CD4-positive, alpha-beta T cell treated with Interleukin-4 for 4 hours (primary cell): ENCODE measurements at regions not wholly inside any gene's neighbourhood (a gene's known extent, or its start where the extent isn't known, plus 50 kb on each side); places are given as distances from the start of the nearest gene placed in this dataset.

Experiments
- DNase-seq: peaks from one replicate; pipeline ENCODE4 v3.0.0-alpha.2; 2020

DNA sequence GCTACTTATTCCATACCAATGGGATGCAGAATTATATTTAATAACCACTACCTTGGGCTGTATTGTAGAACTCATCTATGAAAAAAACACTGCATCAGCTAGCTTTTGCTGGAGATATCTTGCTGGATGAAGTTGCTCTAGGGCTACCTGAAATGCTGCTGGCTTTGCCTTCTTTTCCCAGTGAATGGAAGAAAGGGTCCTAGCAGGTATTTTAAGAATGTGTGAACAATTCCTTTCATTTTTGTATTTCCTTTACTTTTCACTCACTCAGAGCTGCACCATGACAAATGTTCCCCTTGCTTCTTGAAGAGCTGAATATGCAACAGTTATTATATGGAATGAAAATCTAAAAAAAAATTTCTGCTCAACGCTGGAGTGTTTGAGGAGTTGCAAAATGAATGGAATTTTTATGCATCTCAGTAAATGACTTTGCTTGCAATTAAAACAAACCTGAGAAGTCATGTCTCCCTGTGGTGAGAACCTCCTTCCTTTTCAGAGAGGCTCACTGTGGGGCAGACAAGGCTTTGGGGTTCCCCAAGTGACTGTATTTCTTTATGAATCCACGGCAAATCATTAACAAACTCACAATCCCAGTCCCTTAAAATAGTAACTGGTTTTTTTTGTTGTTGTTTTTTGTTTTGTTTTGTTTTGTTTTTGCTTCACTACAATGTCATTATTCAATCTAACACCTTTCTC is 566.8 kb upstream of the KIRREL3 start:
- DNase-seq: no peak

DNA sequence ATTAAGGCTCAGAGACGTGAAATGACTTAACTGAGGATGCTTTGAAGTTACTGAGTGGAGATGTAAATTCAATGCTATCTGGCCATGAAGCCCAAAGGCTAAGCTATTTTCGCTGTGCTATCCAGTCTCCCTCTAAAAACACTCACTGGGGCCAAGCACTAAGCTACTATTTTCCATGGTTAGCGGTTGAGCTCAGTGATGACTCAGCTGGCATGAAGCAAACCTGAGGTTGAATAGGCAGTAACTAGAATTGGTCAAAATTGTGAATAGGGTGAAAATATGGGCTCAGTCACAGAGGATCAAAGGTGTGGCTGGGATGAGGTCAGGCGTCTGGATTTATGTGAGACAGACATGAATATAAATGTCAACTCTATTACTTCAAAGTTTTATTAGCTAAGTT is 564.2 kb upstream of the KIRREL3 start:
- DNase-seq: no peak

DNA sequence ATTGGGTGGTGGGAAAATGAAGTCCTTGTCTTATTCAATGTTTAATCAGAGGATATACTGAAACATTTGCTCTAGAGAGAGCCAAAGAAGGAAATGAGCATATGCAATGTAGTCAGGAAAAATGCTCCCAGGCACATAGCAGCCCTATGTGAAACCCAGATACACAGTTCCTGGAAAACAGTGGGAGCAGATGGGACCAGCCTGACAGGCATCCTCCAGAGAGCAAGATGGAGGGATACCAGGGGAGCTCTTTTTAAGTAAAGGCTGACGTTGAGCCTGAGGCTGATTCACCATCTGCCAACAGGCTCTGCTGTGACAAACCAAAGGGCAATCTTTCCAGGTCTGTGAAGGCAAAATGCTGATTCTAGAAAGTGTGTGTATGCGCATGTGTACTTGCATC is 559.4 kb upstream of the KIRREL3 start:
- DNase-seq: no peak

DNA sequence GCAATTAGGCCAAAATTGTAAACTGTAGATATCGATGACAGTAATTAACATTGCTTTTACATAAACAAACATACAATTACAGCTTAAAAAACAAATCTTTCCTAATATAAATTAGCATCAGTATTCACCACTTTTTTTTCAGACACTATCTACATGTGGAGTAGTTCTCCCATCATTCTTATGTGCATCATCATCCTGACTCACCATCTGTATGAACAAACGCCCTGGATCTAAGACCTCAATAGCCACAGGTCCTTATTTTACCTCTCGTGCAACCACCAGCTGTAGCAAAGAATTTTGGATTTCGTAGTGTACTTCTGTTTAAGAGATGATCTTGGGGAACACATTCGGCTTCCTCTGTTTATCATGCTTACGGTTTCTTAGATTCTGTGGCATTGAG is 551.9 kb upstream of the KIRREL3 start:
- DNase-seq: no peak

DNA sequence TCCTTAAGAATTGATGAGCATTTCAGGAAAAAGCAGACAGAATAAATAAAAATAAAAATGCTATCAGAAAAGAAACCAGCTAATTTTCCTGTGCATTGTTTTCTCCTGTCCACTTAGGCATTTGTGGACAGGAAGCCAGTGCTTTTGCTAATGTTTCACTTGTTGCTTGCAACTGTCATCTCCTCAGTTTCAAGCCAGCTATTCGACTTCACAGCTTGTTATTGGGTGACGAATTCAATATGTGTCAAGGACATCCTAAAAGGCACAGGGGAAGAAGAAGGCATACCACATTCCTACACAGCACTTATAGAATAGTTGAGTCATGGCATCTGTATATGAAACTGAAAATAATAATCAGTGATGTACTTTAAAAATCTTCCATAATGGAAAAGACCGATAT is 530.6 kb upstream of the KIRREL3 start:
- no peak for DNase-seq

DNA sequence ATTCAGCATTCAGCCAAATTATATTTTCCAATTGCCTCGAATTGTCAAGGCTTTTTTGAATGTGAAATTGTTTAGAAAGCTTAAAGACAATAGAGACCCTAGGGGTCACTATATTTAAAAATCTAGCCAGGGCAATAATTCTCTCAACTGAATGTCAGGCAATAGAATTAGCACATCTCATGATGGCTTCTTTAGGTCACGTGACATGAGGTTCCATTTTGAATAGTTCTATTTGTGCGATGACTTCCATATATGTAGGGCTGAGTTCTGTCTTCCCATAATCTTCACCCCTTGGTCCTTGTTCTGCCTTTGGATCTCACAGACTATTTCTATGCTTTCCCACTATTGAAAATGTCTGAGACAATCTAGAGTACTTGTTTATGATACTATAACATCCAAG is 527.7 kb upstream of the KIRREL3 start:
- no peak for DNase-seq

DNA sequence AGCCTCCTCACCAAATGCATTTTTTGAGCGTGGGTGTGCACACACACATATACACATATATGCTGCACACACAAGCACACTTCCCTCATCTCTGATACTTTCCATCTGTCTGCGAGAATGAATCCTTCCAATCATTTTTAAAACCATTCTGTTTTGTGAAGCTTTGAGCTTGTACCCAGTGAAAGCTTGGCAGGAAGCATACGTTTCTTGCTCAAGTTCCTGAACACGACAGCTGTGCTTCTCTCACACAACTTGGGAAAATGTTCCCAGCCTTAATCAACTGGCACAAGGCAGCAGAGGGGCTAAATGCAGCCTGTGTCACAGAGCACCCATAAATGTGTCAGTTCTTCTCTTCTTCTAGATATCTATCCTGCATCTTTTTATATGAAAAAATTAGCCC is 524.0 kb upstream of the KIRREL3 start:
- no peak for DNase-seq

DNA sequence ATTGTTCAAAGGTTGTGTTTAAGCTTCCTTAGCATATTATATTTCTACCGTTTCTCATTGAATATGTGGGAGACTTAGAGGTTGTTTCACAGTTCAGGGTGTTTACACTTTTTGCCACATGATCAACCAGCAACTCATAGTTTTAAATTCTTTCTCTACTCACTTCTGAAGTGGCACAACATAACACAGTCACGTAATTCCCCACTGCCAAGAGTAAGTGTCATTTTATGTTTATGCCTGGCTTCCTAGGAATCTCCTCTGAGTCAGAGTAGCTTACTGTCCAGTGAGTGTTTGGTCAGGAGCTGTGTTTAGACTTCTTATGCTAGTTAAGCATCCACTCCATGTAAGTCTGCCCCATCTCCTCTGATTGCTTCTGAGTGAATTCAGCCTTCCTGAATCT is 520.8 kb upstream of the KIRREL3 start:
- no peak for DNase-seq

DNA sequence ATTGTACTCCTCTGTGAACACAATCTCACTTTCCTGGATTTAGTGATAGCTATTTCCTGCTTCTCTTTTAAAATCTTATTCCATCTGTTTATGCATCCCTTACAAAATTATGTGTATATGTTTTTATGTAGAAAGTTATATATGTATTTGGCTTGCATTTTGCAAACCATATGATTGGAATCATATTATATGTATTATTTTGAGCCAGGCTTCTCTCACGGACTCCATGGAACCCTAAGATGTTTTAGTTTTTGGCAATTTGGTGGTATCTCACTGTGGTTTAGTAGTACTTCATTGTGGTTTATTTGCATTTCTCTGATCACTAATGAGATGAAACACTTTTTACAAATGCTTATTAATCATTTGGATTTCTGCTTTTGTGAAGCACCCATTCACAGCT is 507.3 kb upstream of the KIRREL3 start:
- DNase-seq: no peak

DNA sequence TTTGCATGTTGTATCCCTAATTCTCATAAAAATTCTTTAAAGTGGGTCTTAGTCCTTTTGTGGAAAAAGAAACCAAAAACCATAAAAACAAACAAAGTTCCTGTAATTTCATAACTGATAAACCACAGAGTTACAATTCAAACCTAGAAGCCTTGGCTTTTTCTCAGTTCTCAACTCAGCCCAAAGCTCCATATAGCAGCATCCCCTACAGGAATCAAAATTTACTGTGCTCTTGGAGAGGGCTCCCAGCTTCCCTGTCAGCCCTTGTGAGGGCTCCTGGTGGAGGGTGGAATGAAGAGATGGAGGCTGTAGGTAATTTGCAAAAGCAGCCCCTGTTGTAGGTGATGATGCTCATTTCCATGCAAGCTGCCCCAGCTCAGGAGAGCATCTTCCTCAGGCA is 506.1 kb upstream of the KIRREL3 start:
- DNase-seq: no peak

DNA sequence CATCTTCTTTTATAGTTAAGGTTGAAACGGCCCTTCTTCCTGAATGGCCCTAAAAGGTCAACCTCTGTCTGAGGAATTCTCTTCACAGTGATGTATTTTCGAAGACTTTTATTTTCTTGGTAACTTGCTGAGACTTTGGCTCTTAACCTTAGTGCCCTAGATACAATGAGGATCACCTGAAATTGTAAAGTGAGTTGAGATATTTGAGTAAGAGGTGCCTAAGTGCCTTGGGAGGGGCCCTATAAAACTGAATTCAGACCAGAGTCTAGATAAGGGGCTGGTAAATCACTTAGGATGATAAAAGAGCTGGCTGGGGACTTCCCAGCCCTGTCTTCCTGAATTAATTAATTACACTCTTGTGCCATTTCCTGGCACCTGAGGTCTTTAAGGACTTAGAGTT is 505.6 kb upstream of the KIRREL3 start:
- no peak for DNase-seq

DNA sequence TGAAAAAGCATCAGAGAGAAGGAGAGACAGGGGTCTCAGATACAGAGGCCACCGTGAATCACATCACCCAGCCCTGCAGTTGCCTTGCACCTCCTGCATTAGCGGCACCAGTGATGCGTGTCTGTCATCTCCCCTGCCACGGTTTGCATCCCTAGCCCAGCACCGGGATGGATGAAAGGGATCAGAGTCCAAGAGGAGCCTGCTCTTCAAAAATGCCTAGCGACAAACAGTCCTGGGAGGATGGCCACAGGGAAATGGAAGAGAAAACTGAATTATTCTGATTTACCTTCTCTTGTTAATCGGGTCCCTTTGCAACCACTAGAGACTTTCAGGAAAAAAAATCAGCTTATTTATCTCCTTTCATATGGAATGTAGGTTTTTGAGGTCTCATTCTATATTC is 495.6 kb upstream of the KIRREL3 start:
- DNase-seq: no peak

DNA sequence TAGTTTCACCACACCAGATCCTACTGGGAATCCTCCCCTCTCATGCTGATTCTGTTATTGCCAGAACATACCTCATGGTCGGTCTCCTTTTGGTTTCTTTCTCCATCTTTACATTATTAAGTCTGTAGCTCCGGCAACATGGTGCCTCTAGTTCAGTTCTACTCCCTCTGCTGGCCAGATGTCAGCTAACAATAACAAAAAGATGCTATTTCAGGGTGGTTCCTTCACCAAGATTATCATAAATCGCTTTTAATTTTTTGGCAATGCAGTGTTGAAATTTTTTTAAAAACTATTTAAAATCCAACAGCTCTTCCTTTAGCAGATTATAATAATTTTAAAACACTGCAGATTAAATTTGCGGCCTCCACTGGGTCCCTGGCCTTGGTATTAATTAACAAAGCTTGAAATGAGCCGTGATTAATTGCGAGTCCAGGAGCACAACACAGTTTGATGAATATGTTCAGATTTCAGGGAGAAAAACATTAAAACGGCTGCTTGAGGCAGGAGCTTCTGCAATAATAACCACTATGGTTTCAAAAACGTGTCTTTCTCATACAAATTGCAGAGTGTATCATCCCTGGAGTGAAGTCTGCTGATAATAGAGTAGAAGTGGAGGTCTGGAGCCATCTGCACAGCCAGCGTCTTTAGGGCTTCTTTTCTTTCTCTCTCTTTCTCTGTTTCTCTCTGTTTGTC is 492.9 kb upstream of the KIRREL3 start:
- no peak for DNase-seq

DNA sequence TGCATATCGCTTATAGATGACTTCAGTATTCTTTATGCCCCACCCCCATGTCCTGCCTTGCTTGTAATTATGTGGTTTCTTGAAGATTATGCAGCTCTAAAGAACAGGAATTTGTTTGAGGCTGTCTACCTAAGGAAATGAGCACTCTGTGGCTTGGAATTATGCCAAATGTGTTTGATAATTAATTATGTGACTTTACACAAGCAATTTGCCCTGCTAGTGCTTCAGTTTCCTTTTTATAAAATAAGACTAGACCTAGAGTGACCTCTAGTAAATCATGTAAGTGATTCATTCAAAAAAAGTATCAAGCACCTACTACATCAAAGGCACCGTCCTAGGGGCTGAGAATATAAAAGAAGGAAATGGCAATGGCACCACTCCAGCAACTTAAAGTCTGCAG is 491.5 kb upstream of the KIRREL3 start:
- DNase-seq: no peak

DNA sequence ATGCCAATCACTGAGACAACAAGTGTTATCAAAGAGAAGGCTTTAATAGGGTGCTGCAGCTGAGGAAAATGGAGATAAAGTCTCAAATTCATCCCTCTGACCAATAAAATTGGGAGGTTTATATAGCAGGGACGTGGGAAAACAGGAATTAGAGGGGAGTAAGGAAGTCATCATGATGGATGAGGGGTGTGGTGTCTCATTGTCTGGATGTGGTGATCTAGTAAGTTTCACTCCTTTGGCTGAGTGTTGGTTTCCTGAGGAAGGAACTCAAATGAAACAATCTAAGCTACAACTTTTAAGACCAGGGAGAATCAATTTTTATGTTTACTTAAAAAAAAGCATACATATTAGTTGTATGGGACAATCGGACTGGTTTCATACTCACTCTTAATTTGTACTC is 491.0 kb upstream of the KIRREL3 start:
- no peak for DNase-seq

DNA sequence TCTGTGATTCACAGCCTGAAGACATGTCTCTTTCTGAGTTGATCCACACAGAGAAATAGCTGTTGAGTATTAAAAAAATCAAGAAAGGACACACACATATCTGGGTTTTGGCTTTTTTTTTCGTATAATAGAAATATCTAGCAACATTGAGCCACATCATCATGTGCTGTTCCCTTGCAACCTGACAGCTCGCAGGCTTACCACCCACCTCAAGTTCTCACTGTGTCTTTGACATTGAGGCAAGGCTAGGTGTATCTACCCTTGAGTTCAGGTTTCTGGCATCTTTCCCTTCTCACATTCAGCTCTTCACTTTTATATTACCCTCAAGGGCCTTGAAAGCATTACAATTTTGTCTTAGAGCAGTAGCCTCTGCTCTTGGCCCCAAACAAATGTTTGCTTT is 490.3 kb upstream of the KIRREL3 start:
- no peak for DNase-seq

DNA sequence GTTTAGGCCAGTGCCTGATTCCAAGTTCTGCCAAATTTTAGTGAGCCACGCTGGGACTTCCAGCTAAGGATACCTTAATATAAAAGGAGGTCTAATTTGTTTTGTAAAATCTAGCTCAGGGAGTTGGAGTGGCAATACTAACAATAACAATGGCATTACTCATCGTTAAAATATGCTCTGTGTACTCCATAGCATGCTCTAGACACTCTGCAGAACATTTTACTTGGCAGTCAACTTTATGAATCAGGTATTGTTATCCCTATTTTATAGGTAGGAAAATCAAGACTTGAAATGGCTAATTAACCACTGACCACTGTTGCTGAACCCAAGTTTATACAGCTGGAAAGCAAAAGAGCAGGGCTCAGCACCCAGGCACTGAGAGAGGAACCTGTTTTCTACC is 485.0 kb upstream of the KIRREL3 start:
- no peak for DNase-seq

DNA sequence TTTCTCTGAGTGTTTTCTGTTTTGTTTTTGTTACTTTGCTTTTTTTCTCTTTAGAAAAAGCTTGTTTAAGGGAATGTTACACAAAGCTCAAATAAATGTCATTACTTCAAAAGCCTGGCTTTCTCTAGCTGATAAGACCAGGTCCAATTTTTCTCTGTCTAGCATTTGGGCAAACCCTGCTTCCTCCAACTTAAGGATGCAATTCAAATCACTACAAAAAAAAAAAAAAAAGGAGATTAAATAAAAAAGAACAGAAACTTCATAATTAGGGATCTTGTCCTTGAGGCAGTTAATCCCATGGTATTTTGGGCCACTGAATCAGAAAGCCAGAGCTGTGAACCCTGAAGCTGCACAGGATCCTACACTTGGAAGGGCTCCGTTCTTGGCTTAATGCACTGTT is 480.8 kb upstream of the KIRREL3 start:
- DNase-seq: no peak

DNA sequence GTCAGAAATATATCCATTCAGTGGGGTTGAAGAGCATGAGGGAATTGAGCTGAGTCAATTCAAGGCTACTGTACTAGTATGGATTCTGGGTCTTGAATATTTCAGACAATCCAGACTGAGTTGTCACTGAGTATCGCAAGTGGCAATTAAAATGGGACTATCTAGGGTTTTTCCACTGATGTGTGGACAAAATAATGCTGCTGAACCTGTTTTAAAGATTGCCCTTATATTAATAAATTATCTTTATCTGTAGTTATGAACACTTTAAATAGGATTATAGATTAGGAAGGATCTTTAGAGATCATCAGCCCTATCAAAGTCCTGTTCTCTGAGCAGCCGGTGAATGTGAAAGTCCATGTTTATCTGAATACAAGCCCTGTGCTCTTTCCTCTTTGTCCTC is 478.3 kb upstream of the KIRREL3 start:
- no peak for DNase-seq

DNA sequence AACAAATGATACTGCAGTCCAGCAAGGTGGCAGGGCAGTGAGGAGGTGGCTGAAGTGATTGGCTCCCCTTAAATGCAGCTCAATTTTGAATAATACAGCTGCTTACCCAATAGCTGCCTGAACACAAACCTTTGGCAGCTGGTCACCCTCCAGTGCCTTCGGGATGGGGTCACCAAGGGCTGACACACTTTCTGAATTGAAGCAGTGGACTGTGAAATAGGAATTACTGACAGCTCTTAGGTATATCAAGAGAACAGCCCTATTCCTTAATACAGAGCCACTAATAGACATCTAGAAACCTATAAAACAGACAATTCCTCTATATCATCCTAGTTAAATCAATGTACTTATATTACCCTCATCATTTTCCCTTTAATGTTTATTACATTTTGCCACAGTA is 474.2 kb upstream of the KIRREL3 start:
- DNase-seq: no peak

DNA sequence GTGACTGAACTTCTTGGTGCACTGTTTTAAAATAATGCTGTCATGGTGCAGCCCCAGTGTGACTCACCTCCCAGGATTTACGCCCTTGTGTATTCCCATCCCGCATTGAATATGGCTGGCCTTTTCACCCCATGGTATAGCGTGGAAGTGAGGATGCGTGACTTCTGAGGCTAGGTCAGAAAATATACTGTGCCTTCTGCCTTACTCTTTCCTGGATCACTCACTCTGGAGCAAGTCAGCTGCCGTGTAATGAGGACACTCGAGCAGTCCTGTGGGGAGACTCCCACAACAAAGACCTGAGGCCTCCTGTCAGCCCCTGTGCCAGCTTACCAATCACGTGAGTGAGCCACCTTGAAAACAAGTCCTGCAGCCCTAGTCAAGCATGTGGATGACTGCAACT is 471.9 kb upstream of the KIRREL3 start:
- no peak for DNase-seq

DNA sequence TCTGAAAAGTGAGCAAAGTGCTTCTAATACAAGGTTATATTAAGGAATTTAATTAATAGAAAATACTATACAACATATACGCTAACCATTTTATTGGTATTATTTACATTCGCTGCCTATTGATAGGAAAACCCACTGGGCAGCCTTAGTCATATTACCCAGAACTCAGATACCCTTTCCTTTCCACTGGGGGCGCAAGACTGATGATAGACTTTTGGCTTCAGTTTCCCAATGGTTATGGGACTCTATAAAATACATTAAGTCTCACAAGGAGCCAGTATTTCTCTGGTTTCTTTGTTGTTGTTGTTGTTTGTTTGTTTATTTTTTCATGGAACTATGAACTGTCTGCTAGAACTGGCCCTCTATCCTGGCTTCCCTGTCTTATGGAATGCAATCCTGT is 471.1 kb upstream of the KIRREL3 start:
- DNase-seq: no peak

DNA sequence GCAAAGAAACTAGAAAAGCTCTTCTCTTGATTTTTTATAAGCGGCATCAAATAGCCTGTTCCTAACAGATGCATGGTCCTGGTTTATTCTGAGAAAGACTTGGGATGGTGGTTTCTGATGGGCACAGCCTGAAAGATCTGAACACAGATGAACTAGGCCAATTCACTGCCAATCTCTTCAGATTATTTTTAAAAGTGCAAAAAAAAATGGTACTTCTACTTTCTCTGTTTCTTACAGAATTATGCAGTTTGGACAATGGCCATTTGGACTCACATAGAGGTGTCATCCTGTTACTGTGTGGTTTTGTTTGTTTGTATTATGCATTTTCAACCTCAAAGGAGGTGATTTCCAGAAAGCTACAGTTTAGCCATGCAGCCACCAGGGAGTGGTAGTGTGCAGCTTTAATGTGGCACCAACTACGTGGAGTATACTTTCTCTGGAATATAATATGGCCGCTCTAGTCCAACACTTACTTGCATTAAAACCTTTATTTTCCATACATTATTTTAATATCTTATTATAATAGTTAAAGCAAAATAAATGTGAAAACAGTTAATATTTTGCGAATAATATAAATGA is 469.8 kb upstream of the KIRREL3 start:
- DNase-seq: no peak

DNA sequence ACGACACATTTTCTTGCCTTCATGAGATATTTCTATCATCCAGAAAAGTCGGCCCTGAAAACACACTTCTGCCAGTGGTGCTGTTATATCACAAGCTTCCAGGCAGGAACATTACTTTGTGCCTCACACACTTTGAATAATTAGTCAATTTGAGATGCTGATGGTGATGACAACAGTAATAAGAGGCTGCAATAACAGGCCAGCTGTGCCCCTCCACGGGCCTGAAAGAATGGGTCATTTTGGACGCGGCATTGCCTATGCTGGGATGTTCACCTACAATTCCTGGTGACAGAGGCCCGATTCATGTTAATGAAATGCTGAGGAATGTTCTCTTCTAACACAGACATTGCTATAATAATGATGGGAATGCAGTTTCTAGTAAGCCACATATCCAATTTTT is 463.8 kb upstream of the KIRREL3 start:
- DNase-seq: no peak

DNA sequence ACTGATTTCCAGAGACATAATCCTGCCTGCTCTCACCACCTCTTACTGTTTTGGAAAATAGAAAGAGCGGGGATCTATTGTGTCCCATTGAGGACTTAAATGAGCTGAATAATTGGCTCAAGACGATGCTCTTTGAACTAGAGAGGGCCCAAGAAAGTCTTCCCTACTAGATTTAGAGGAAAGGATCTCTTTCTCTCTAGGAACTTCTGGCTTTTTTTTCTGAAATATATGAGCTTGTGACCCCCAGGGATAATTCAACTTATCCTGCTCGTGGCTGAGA is 461.4 kb upstream of the KIRREL3 start:
- no peak for DNase-seq
